GM23248 (cell line): ENCODE measurements at regions not wholly inside any gene's neighbourhood (a gene's known extent, or its start where the extent isn't known, plus 50 kb on each side); places are given as distances from the start of the nearest gene placed in this dataset.

Experiments used
- EZH2 ChIP-seq: fragments of 200-600 bp; sonication (generic); IDR thresholded peaks from 2 replicates; pipeline ENCODE4 v1.6.1; 2018; ENCODE audit warnings: antibody characterized with exemption, mild to moderate bottlenecking; ENCODE audit not compliant: insufficient read depth, poor library complexity, severe bottlenecking
- EZH2phosphoT487 ChIP-seq: fragments of 200-600 bp; sonication (generic); IDR thresholded peaks from 2 replicates; pipeline ENCODE4 v1.6.1; 2018; ENCODE audit warnings: antibody characterized with exemption, moderate library complexity, mild to moderate bottlenecking, low read depth; ENCODE audit not compliant: insufficient read depth

DNA sequence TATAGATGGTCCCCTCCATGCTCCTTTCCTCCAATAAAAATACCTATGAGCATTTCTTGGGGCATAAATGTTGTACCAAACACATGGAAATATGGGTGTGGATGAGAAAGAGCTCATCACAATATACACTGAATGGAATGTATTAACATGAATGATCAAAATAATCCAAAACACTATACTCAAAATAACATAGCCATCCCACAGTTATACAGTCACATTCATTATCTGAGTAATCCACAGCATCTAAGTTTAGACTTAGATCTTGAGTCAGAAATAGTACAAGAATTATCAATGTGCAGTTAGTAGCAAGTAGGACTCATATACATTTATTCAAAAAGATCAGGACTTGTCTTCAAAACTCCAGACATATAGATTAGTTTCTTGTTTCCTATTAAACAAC, 175.2 kb upstream of the NREP start:
- TF ChIP-seq EZH2phosphoT487 (no peak), EZH2 (no peak)
